ENCODE measurements at regions not wholly inside any gene's neighbourhood (a gene's known extent, or its start where the extent isn't known, plus 50 kb on each side); places are given as distances from the start of the nearest gene placed in this dataset.
"Not testable (repeated sequence)": the region's sequence is repeated elsewhere in the genome, so short reads cannot be mapped to it uniquely, and the experiment has no call there.

DNA sequence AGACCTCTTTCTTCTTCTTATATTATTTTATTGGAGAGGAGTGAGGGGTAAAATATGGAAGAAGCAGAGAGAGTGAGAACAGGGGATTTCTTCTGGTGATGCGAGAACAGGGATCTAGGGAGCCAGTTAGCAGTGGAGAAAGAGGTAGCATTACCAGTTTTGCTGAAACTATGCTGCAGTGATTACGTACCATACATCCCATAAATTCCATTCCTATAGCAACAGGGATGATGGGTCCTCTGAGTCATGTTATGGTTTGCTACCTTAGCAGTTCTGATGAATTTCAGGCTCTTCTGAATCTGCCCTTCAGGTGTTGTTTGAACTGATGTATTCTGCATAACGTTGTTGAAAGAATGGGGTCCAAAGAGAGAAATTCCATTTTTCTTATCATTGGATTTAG lies 625.4 kb upstream of the LRFN5 start:
- no peaks in the 10 kb centered on the region for H3K4me1 ChIP-seq (ENCODE audit: insufficient read depth, low read length)
- no peak overlapping the region for H3K4me3 ChIP-seq (ENCODE audit: low read length in 2 of 2)
- CTCF ChIA-PET (ENCODE audit: partially characterized antibody) = no interaction called here

GRCh38 chr14:40960257-40960656 lies 646.4 kb upstream of the LRFN5 start:
- H3K36me3 ChIP-seq (ENCODE audit: insufficient read depth, low read length); H3K27me3 Mint-ChIP-seq; intact Hi-C loops (cut with micrococcal nuclease); H3K9me3 ChIP-seq (ENCODE audit: control insufficient read depth in 1 of 2, low read length in 2 of 2); DNase-seq; CTCF ChIA-PET (ENCODE audit: partially characterized antibody); H3K4me1 ChIP-seq (ENCODE audit: insufficient read depth, low read length); H3K27me3 ChIP-seq (ENCODE audit: insufficient read depth, low read length); H3K4me3 ChIP-seq (ENCODE audit: low read length in 2 of 2); H3K36me3 Mint-ChIP-seq; H3K4me3 Mint-ChIP-seq; H3K4me1 Mint-ChIP-seq; POLR2A ChIA-PET (ENCODE audit: partially characterized antibody); H3K27ac ChIP-seq (ENCODE audit: low read depth, low read length): not testable (repeated sequence)
- peak overlapping the region in 1 of 7 donors; percentile 7 for H3K27ac Mint-ChIP-seq
- peaks cover 4 to 28% (median 14%) of the 10 kb centered on the region in 8 donors for H3K9me3 Mint-ChIP-seq

More for the DNA sequence above, 625.4 kb upstream of the LRFN5 start:
- H3K9me3 ChIP-seq (ENCODE audit: control insufficient read depth in 1 of 2, low read length in 2 of 2) = no peaks in the 10 kb centered on the region
- Mint-ChIP-seq H3K9me3 (peaks cover 0 to 9% (median 2%) of the 10 kb centered on the region in 8 donors), H3K27me3 (no peaks in the 10 kb centered on the region), H3K36me3 (no peaks in the 10 kb centered on the region), H3K4me1 (no peaks in the 10 kb centered on the region), H3K27ac (no peak overlapping the region), H3K4me3 (no peak overlapping the region)
- H3K36me3 ChIP-seq (ENCODE audit: insufficient read depth, low read length) = no peaks in the 10 kb centered on the region
- no peaks in the 10 kb centered on the region for H3K27me3 ChIP-seq (ENCODE audit: insufficient read depth, low read length)
- H3K27ac ChIP-seq (ENCODE audit: low read depth, low read length) = no peak overlapping the region
- intact Hi-C loops (cut with micrococcal nuclease) = no loop called here
- DNase-seq = no peak
- POLR2A ChIA-PET (ENCODE audit: partially characterized antibody) = no interaction called here

DNA sequence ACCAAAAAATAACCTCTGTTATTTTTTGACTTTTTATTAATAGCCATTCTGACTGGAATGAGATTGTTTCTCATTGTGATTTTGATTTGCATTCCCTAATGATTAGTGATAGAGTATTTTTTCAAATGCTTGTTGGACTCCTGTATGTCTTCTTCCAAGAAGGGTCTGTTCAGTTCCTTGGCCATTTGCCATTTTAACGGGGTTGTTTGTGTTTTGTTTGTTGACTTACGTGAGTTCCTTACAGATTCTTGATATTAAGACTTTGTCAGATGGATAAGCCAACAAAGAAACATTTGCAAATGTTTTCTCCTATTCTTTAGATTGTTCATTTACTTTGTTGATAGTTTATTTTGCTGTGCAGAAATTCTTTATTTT lies 651.6 kb upstream of the LRFN5 start:
- Histone ChIP-seq H3K4me1 (ENCODE audit: insufficient read depth, low read length) (no peaks in the 10 kb centered on the region), H3K4me3 (ENCODE audit: low read length in 2 of 2) (no peak overlapping the region), H3K9me3 (ENCODE audit: control insufficient read depth in 1 of 2, low read length in 2 of 2) (no peaks in the 10 kb centered on the region), H3K27me3 (ENCODE audit: insufficient read depth, low read length) (no peaks in the 10 kb centered on the region), H3K36me3 (ENCODE audit: insufficient read depth, low read length) (no peaks in the 10 kb centered on the region), H3K27ac (ENCODE audit: low read depth, low read length) (no peak overlapping the region)
- no peak for DNase-seq
- Mint-ChIP-seq H3K4me1 (no peaks in the 10 kb centered on the region), H3K36me3 (no peaks in the 10 kb centered on the region), H3K27me3 (no peaks in the 10 kb centered on the region), H3K27ac (no peak overlapping the region), H3K4me3 (no peak overlapping the region), H3K9me3 (peaks cover 2 to 30% (median 13%) of the 10 kb centered on the region in 8 donors)
- POLR2A ChIA-PET (ENCODE audit: partially characterized antibody) = no interaction called here
- CTCF ChIA-PET (ENCODE audit: partially characterized antibody) = no interaction called here
- intact Hi-C loops (cut with micrococcal nuclease) = no loop called here

DNA sequence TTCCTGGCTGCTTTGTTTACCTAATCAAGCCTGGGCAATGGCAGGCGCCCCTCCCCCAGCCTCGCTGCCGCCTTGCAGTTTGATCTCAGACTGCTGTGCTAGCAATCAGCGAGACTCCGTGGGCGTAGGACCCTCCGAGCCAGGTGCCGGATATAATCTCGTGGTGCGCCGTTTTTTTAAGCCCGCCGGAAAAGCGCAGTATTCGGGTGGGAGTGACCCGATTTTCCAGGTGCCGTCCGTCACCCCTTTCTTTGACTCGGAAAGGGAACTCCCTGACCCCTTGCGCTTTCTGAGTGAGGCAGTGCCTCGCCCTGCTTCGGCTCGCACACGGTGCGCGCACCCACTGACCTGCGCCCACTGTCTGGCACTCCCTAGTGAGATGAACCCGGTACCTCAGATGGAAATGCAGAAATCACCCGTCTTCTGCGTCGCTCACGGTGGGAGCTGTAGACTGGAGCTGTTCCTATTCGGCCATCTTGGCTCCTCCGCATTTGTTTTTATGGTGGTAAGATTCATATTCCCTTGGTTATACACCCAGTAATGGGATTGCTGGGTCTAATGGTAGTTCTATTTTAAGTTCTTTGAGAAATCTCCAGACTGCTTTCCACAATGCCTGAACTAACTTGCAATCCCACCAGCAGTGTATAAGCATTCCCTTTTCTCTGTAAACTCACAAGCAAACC lies 652.1 kb upstream of the LRFN5 start:
- H3K27ac ChIP-seq (ENCODE audit: low read depth, low read length); H3K36me3 Mint-ChIP-seq; POLR2A ChIA-PET (ENCODE audit: partially characterized antibody); H3K27ac Mint-ChIP-seq; H3K27me3 ChIP-seq (ENCODE audit: insufficient read depth, low read length); DNase-seq; H3K4me3 ChIP-seq (ENCODE audit: low read length in 2 of 2); H3K4me1 Mint-ChIP-seq; H3K36me3 ChIP-seq (ENCODE audit: insufficient read depth, low read length); H3K9me3 ChIP-seq (ENCODE audit: control insufficient read depth in 1 of 2, low read length in 2 of 2); CTCF ChIA-PET (ENCODE audit: partially characterized antibody); H3K27me3 Mint-ChIP-seq; intact Hi-C loops (cut with micrococcal nuclease); H3K4me1 ChIP-seq (ENCODE audit: insufficient read depth, low read length): not testable (repeated sequence)
- peaks cover 0 to 26% (median 12%) of the 10 kb centered on the region in 8 donors for H3K9me3 Mint-ChIP-seq
- H3K4me3 Mint-ChIP-seq = peak overlapping the region in 2 of 8 donors; percentile 15 to 44

GRCh38 chr14:40944521-40944920 lies 662.2 kb upstream of the LRFN5 start:
- DNase-seq = no peak
- no peak overlapping the region for H3K4me3 Mint-ChIP-seq
- H3K9me3 Mint-ChIP-seq = peaks cover 0 to 3% (median under 1%) of the 10 kb centered on the region in 8 donors
- ChIA-PET POLR2A (ENCODE audit: partially characterized antibody) (no interaction called here), CTCF (ENCODE audit: partially characterized antibody) (no interaction called here)
- H3K27me3 Mint-ChIP-seq = no peaks in the 10 kb centered on the region
- H3K4me1 Mint-ChIP-seq = no peaks in the 10 kb centered on the region
- no peaks in the 10 kb centered on the region for H3K4me1 ChIP-seq (ENCODE audit: insufficient read depth, low read length)
- no peak overlapping the region for H3K27ac Mint-ChIP-seq
- no peak overlapping the region for H3K27ac ChIP-seq (ENCODE audit: low read depth, low read length)
- H3K36me3 ChIP-seq (ENCODE audit: insufficient read depth, low read length) = no peaks in the 10 kb centered on the region
- no peaks in the 10 kb centered on the region for H3K9me3 ChIP-seq (ENCODE audit: control insufficient read depth in 1 of 2, low read length in 2 of 2)
- no peaks in the 10 kb centered on the region for H3K27me3 ChIP-seq (ENCODE audit: insufficient read depth, low read length)
- H3K36me3 Mint-ChIP-seq = no peaks in the 10 kb centered on the region
- H3K4me3 ChIP-seq (ENCODE audit: low read length in 2 of 2) = no peak overlapping the region
- intact Hi-C loops (cut with micrococcal nuclease) = no loop called here

GRCh38 chr14:40936861-40937260 lies 669.8 kb upstream of the LRFN5 start:
- CTCF ChIA-PET (ENCODE audit: partially characterized antibody) = no interaction called here
- no peaks in the 10 kb centered on the region for H3K36me3 Mint-ChIP-seq

DNA sequence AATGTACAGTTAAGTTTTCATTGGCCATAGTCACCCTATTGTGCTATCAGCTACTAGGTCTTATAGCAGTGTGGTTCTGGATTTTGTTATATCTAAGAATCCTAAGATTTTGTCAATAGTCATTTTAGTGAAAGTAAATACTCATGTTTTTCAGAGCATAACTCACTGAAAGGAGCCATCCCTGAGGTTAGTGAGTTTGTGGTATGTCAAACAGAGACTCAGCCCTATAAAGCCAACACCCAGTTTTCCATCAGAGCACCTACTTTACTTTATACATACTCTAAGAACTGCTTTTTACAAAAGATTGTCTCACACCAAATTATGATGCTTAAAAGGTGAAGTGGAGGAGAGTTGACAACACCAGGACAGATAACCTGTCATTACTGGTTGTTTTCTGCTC lies 686.3 kb upstream of the LRFN5 start:
- Histone ChIP-seq H3K27ac (ENCODE audit: low read depth, low read length) (no peak overlapping the region), H3K27me3 (ENCODE audit: insufficient read depth, low read length) (no peaks in the 10 kb centered on the region), H3K4me1 (ENCODE audit: insufficient read depth, low read length) (no peaks in the 10 kb centered on the region), H3K36me3 (ENCODE audit: insufficient read depth, low read length) (no peaks in the 10 kb centered on the region), H3K9me3 (ENCODE audit: control insufficient read depth in 1 of 2, low read length in 2 of 2) (no peaks in the 10 kb centered on the region), H3K4me3 (ENCODE audit: low read length in 2 of 2) (no peak overlapping the region)
- no peak overlapping the region for H3K27ac Mint-ChIP-seq
- no peaks in the 10 kb centered on the region for H3K4me1 Mint-ChIP-seq
- ChIA-PET POLR2A (ENCODE audit: partially characterized antibody) (no interaction called here), CTCF (ENCODE audit: partially characterized antibody) (no interaction called here)
- peaks cover 0 to 7% (median 0%) of the 10 kb centered on the region in 8 donors for H3K9me3 Mint-ChIP-seq
- intact Hi-C loops (cut with micrococcal nuclease) = no loop called here
- no peak overlapping the region for H3K4me3 Mint-ChIP-seq
- H3K27me3 Mint-ChIP-seq = no peaks in the 10 kb centered on the region
- H3K36me3 Mint-ChIP-seq = no peaks in the 10 kb centered on the region
- no peak for DNase-seq

More at GRCh38 chr14:40936861-40937260, 669.8 kb upstream of the LRFN5 start:
- H3K27ac Mint-ChIP-seq = no peak overlapping the region
- no peaks in the 10 kb centered on the region for H3K4me1 ChIP-seq (ENCODE audit: insufficient read depth, low read length)
- intact Hi-C loops (cut with micrococcal nuclease) = no loop called here
- peaks cover 0 to 4% (median under 1%) of the 10 kb centered on the region in 8 donors for H3K9me3 Mint-ChIP-seq
- H3K27me3 Mint-ChIP-seq = no peaks in the 10 kb centered on the region
- H3K36me3 ChIP-seq (ENCODE audit: insufficient read depth, low read length) = no peaks in the 10 kb centered on the region
- H3K4me3 Mint-ChIP-seq = no peak overlapping the region
- H3K27me3 ChIP-seq (ENCODE audit: insufficient read depth, low read length) = no peaks in the 10 kb centered on the region
- H3K4me1 Mint-ChIP-seq = no peaks in the 10 kb centered on the region
- DNase-seq = no peak
- H3K9me3 ChIP-seq (ENCODE audit: control insufficient read depth in 1 of 2, low read length in 2 of 2) = no peaks in the 10 kb centered on the region
- H3K27ac ChIP-seq (ENCODE audit: low read depth, low read length) = no peak overlapping the region
- POLR2A ChIA-PET (ENCODE audit: partially characterized antibody) = no interaction called here
- H3K4me3 ChIP-seq (ENCODE audit: low read length in 2 of 2) = no peak overlapping the region

DNA sequence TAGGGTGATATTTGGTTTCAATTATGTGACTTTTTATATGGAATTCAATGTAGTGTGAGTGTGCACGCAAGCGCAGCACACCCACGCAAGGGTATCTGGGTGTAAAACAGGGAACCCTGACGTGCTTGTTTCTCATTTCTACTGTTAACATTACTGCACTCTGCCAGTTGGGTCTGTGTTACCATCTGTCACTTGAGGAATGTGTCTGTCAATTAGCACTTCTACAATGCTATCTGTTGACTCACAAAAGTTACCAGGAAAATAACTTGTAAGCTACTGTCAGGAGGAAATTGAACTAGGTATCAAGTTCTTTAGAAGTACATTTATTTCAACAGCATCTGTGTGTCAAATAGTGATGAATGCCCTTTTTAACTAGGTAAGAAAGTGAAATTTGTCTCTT lies 695.5 kb upstream of the LRFN5 start:
- ChIA-PET CTCF (ENCODE audit: partially characterized antibody) (no interaction called here), POLR2A (ENCODE audit: partially characterized antibody) (no interaction called here)
- H3K4me1 ChIP-seq (ENCODE audit: insufficient read depth, low read length) = no peaks in the 10 kb centered on the region
- DNase-seq = no peak
- Mint-ChIP-seq H3K9me3 (peaks cover 0 to 5% (median 0%) of the 10 kb centered on the region in 8 donors), H3K27ac (no peak overlapping the region), H3K27me3 (no peaks in the 10 kb centered on the region), H3K4me1 (no peaks in the 10 kb centered on the region), H3K36me3 (no peaks in the 10 kb centered on the region), H3K4me3 (no peak overlapping the region)
- H3K36me3 ChIP-seq (ENCODE audit: insufficient read depth, low read length) = no peaks in the 10 kb centered on the region
- no peaks in the 10 kb centered on the region for H3K27me3 ChIP-seq (ENCODE audit: insufficient read depth, low read length)
- H3K9me3 ChIP-seq (ENCODE audit: control insufficient read depth in 1 of 2, low read length in 2 of 2) = no peaks in the 10 kb centered on the region
- no peak overlapping the region for H3K27ac ChIP-seq (ENCODE audit: low read depth, low read length)
- intact Hi-C loops (cut with micrococcal nuclease) = no loop called here
- no peak overlapping the region for H3K4me3 ChIP-seq (ENCODE audit: low read length in 2 of 2)

All from CD4-positive, alpha-beta memory T cell (primary cell).